ENCODE measurements at regions not wholly inside any gene's neighbourhood (a gene's known extent, or its start where the extent isn't known, plus 50 kb on each side); places are given as distances from the start of the nearest gene placed in this dataset.

- no peak for TF ChIP-seq CTCF (IDR thresholded peaks at IDR 0.05)
- no peak for TF ChIP-seq POLR2AphosphoS5 (IDR thresholded peaks at IDR 0.05)
Measured at GRCh38 chr7:25727446-25727845, 424.6 kb upstream of the NFE2L3 start.

All from breast epithelium (tissue), 3 donors.